CD14-positive monocyte (primary cell): ENCODE measurements at regions not wholly inside any gene's neighbourhood (a gene's known extent, or its start where the extent isn't known, plus 50 kb on each side); places are given as distances from the start of the nearest gene placed in this dataset.

Experiments
- DNase-seq, 3 donors: peaks; one replicate each; pipeline ENCODE4 v3.0.0-alpha.2; 2011 to 2022
- H2AFZ ChIP-seq: 2 replicates; pipeline ENCODE4 v1.6.0; 2012; ENCODE audit warnings: mild to moderate bottlenecking, low read depth, low read length, inconsistent platforms; ENCODE audit not compliant: insufficient read depth, poor library complexity, severe bottlenecking
- H3K27ac ChIP-seq, 2 donors: 1 replicate in 1 of 2; 2 replicates in 1 of 2; pipeline ENCODE4 v1.5.1; 2012 to 2013; ENCODE audit warnings: low read length in 2 of 2, control low read depth in 1 of 2, inconsistent platforms in 1 of 2, low read depth in 1 of 2, mild to moderate bottlenecking in 1 of 2
- H3K27me3 ChIP-seq, 2 donors: one replicate each; pipeline versions ENCODE4 v1.6.0 to v1.6.1; 2011 to 2013; ENCODE audit warnings: low read length in 2 of 2; ENCODE audit not compliant: control insufficient read depth in 2 of 2, insufficient read depth in 2 of 2
- H3K36me3 ChIP-seq, 2 donors: replicated peaks in 1 of 2; 1 replicate in 1 of 2; 2 replicates in 1 of 2; pipeline versions ENCODE4 v1.5.1 to v1.6.1; 2012 to 2013; ENCODE audit warnings: low read length in 2 of 2, control low read depth in 1 of 2, inconsistent platforms in 1 of 2, mild to moderate bottlenecking in 1 of 2; ENCODE audit not compliant: insufficient read depth in 2 of 2, control insufficient read depth in 1 of 2
- H3K4me1 ChIP-seq, 2 donors: 1 replicate in 1 of 2; 2 replicates in 1 of 2; pipeline versions ENCODE4 v1.5.1 to v1.6.1; 2012 to 2013; ENCODE audit warnings: low read length in 2 of 2, control low read depth in 1 of 2, inconsistent platforms in 1 of 2, mild to moderate bottlenecking in 1 of 2, moderate library complexity in 1 of 2; ENCODE audit not compliant: insufficient read depth in 2 of 2, control insufficient read depth in 1 of 2
- H3K4me2 ChIP-seq: replicated peaks from 2 replicates; pipeline ENCODE3; 2012; ENCODE audit warnings: low read length, moderate library complexity, mild to moderate bottlenecking; ENCODE audit not compliant: poor library complexity, severe bottlenecking; ENCODE audit errors: extremely low read depth
- H3K4me3 ChIP-seq, 3 experiments: fragments of 200-600 bp in 1 of 3; sonication (generic) in 1 of 3; replicated peaks in 1 of 3; 1 replicate in 2 of 3; 2 replicates in 1 of 3; pipeline ENCODE4 v1.5.1; 2011 to 2013; ENCODE audit warnings: low read length in 3 of 3, mild to moderate bottlenecking in 3 of 3, control low read depth in 2 of 3, low read depth in 2 of 3, inconsistent platforms in 1 of 3, moderate library complexity in 1 of 3
- H3K79me2 ChIP-seq: 2 replicates; pipeline ENCODE4 v1.6.0; 2012; ENCODE audit warnings: mild to moderate bottlenecking, control low read depth, inconsistent platforms, low read length, moderate library complexity; ENCODE audit not compliant: insufficient read depth
- H3K9ac ChIP-seq: 2 replicates; pipeline ENCODE4 v1.6.0; 2017; ENCODE audit warnings: low read length, mild to moderate bottlenecking; ENCODE audit not compliant: insufficient read depth, poor library complexity, severe bottlenecking
- H3K9me3 ChIP-seq, 2 donors: replicated peaks in 1 of 2; 1 replicate in 1 of 2; 2 replicates in 1 of 2; pipeline versions ENCODE4 v1.5.1 to v1.6.1; 2012 to 2013; ENCODE audit warnings: low read length in 2 of 2, control low read depth in 1 of 2; ENCODE audit not compliant: control insufficient read depth in 1 of 2, insufficient read depth in 1 of 2
- H4K20me1 ChIP-seq: 2 replicates; pipeline ENCODE4 v1.6.0; 2012; ENCODE audit warnings: mild to moderate bottlenecking, low read length, control low read depth, moderate library complexity; ENCODE audit not compliant: insufficient read depth
- H3K27ac Mint-ChIP-seq, 7 donors: one replicate each; pipeline ENCODE4 v1.8.0; 2020; ENCODE audit warnings: mild to moderate bottlenecking in 7 of 7, mixed read lengths in 7 of 7, moderate library complexity in 6 of 7, inconsistent platforms in 2 of 7
- H3K27me3 Mint-ChIP-seq, 3 donors: one replicate each; pipeline ENCODE4 v1.8.0; 2021 to 2022; ENCODE audit warnings: low read depth in 3 of 3, mild to moderate bottlenecking in 3 of 3, mixed read lengths in 3 of 3, moderate library complexity in 3 of 3, inconsistent platforms in 1 of 3
- H3K36me3 Mint-ChIP-seq, 2 donors: one replicate each; pipeline ENCODE4 v1.8.0; 2020; ENCODE audit warnings: mixed read lengths in 2 of 2, inconsistent platforms in 1 of 2, mild to moderate bottlenecking in 1 of 2
- H3K4me1 Mint-ChIP-seq: one replicate; pipeline ENCODE4 v1.8.0; 2020; ENCODE audit warnings: mild to moderate bottlenecking, mixed read lengths
- H3K4me3 Mint-ChIP-seq, 2 donors: one replicate each; pipeline ENCODE4 v1.8.0; 2020; ENCODE audit warnings: mild to moderate bottlenecking in 2 of 2, mixed read lengths in 2 of 2, moderate library complexity in 1 of 2
- H3K9me3 Mint-ChIP-seq, 7 donors: one replicate each; pipeline ENCODE4 v1.8.0; 2020 to 2022; ENCODE audit warnings: mixed read lengths in 7 of 7, mild to moderate bottlenecking in 6 of 7, moderate library complexity in 6 of 7, inconsistent platforms in 2 of 7
- WGBS: methylation state at CpG from one replicate; pipeline ENCODE4 v1.1.5; 2013; ENCODE audit warnings: missing lambda C conversion rate; ENCODE audit not compliant: insufficient coverage; 5-methylcytosine and 5-hydroxymethylcytosine counted together
- intact Hi-C, 2 donors: fragments of 100-400 bp; cut with micrococcal nuclease; formaldehyde crosslinking; loops; one replicate each; pipeline versions ENCODE4 v1.15.0 to v1.15.1; 2023
- TF ChIP-seq, protein P1 (sequence below): fragments of 200-600 bp; IDR thresholded peaks from one replicate; pipeline ENCODE4 v1.8.0; 2022; ENCODE audit warnings: antibody characterized with exemption, mild to moderate bottlenecking

DNA sequence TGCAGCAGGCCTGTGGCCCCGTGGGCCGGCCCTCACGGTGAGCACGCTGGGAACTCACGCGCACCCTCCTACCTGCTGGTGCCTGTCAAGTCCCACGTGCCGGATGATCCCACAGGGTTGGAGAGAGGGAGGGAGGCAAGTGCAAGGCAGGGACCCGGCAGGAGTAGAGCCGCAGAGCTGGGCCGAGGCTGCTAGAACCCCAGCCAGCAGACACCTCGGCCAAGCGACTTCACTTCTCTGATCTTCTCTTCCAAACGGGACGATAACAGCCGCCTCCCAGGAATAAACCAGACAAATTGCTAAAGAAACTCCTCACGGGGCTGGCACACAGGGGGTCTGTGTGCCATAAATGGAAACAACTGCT is 1232.8 kb downstream of the TBC1D22A start:
- Histone ChIP-seq H3K4me1 (no peaks in the 10 kb centered on the region), H3K27ac (no peak overlapping the region), H3K9me3 (no peaks in the 10 kb centered on the region), H2AFZ (no peak overlapping the region), H4K20me1 (no peaks in the 10 kb centered on the region), H3K27me3 (no peaks in the 10 kb centered on the region), H3K36me3 (no peaks in the 10 kb centered on the region), H3K9ac (no peak overlapping the region), H3K4me3 (no peak overlapping the region), H3K79me2 (no peaks in the 10 kb centered on the region), H3K4me2 (no peak overlapping the region)
- intact Hi-C loops, result no loop called here
- Mint-ChIP-seq H3K27me3 (peaks cover 0 to 4% (median 2%) of the 10 kb centered on the region in 3 donors), H3K4me1 (no peaks in the 10 kb centered on the region), H3K36me3 (no peaks in the 10 kb centered on the region), H3K9me3 (peaks cover 0 to 6% (median 4%) of the 10 kb centered on the region in 7 donors), H3K4me3 (no peak overlapping the region), H3K27ac (peak overlapping the region in 1 of 7 donors; percentile 50)
- TF ChIP-seq, protein P1, sequence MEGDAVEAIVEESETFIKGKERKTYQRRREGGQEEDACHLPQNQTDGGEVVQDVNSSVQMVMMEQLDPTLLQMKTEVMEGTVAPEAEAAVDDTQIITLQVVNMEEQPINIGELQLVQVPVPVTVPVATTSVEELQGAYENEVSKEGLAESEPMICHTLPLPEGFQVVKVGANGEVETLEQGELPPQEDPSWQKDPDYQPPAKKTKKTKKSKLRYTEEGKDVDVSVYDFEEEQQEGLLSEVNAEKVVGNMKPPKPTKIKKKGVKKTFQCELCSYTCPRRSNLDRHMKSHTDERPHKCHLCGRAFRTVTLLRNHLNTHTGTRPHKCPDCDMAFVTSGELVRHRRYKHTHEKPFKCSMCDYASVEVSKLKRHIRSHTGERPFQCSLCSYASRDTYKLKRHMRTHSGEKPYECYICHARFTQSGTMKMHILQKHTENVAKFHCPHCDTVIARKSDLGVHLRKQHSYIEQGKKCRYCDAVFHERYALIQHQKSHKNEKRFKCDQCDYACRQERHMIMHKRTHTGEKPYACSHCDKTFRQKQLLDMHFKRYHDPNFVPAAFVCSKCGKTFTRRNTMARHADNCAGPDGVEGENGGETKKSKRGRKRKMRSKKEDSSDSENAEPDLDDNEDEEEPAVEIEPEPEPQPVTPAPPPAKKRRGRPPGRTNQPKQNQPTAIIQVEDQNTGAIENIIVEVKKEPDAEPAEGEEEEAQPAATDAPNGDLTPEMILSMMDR, result no peak
- no peak for DNase-seq
- WGBS, result 98% methylated on average over 12 of the region's 17 CpGs

DNA sequence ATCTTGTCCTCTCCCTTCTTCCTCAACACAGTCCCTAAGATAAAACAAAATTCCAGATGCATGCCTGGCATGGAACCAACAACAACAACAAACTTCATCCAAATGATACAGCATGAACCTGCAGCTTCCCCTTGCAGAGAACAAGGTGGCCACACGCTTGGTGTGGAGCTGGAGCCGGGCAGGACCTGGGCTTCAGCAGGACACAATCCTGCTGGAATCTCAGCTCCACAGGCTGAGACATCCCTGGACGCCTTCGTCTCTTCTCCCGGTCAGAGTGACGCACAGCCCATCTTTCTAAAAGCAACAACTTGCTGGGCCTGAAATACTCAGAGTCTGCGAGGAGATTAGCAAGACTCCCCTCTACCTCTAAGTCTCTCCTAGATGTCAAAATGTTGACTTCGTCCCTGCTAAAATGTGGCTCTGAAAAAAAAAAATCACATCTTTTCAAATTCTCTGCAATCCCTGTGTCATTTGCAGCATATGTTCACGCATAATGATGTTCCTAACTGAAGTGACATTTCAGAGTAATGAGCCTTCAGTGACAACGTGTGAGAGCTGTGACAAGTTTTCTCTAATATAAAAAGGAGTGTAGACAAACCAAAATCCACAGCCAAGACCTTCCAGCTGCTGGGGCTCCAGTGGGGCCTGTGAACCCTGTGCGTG is 1232.3 kb downstream of the TBC1D22A start:
- TF ChIP-seq, protein P1, result no peak
- no peaks in the 10 kb centered on the region for H3K4me1 ChIP-seq
- H3K4me3 ChIP-seq, result no peak overlapping the region
- 91% methylated on average over 9 of the region's 11 CpGs for WGBS
- no peaks in the 10 kb centered on the region for H3K36me3 ChIP-seq
- Mint-ChIP-seq H3K27ac (peak overlapping the region in 1 of 7 donors; percentile 50), H3K4me3 (no peak overlapping the region), H3K36me3 (no peaks in the 10 kb centered on the region), H3K27me3 (peaks cover 0 to 4% (median 2%) of the 10 kb centered on the region in 3 donors), H3K4me1 (no peaks in the 10 kb centered on the region), H3K9me3 (peaks cover 0 to 7% (median 4%) of the 10 kb centered on the region in 7 donors)
- H3K9me3 ChIP-seq, result no peaks in the 10 kb centered on the region
- no peak for DNase-seq
- H2AFZ ChIP-seq, result no peak overlapping the region
- no peaks in the 10 kb centered on the region for H3K79me2 ChIP-seq
- intact Hi-C loops, result no loop called here
- H3K9ac ChIP-seq, result no peak overlapping the region
- H4K20me1 ChIP-seq, result no peaks in the 10 kb centered on the region
- no peaks in the 10 kb centered on the region for H3K27me3 ChIP-seq
- H3K4me2 ChIP-seq, result no peak overlapping the region
- no peak overlapping the region for H3K27ac ChIP-seq
